ENCODE measurements at regions not wholly inside any gene's neighbourhood (a gene's known extent, or its start where the extent isn't known, plus 50 kb on each side); places are given as distances from the start of the nearest gene placed in this dataset.

DNA sequence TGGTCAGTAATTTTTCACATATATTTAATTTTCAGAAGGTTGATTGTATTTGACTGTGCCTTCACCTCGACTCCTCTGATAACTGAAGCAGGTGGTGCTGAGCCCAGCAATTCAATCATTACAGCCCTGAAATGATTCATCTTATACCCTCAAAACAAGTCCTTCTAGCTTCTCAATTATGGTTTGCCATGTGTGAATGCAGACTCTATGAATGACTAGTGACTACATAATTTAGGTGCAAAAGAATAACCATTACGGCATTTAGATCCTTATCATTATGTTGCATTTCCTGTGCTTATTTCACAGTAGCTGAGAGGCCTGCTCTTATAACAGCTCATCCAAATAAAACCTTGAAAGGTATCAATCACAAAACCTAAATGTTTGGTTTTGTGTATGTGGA is 54.0 kb upstream of the COL11A1 start:
- DNase-seq (ENCODE audit: low spot score in 2 of 2), result no peak
- 54 to 64% methylated on average over 2 of the region's 2 CpGs for WGBS, 2 donors
- Histone ChIP-seq H3K27ac (no peak overlapping the region), H3K36me3 (no peaks in the 10 kb centered on the region), H3K4me1 (no peaks in the 10 kb centered on the region), H3K27me3 (no peaks in the 10 kb centered on the region), H3K4me3 (no peak overlapping the region), H3K9me3 (no peaks in the 10 kb centered on the region)
- no peak for TF ChIP-seq POLR2A (IDR thresholded peaks at IDR 0.05)
- TF ChIP-seq, protein P1, sequence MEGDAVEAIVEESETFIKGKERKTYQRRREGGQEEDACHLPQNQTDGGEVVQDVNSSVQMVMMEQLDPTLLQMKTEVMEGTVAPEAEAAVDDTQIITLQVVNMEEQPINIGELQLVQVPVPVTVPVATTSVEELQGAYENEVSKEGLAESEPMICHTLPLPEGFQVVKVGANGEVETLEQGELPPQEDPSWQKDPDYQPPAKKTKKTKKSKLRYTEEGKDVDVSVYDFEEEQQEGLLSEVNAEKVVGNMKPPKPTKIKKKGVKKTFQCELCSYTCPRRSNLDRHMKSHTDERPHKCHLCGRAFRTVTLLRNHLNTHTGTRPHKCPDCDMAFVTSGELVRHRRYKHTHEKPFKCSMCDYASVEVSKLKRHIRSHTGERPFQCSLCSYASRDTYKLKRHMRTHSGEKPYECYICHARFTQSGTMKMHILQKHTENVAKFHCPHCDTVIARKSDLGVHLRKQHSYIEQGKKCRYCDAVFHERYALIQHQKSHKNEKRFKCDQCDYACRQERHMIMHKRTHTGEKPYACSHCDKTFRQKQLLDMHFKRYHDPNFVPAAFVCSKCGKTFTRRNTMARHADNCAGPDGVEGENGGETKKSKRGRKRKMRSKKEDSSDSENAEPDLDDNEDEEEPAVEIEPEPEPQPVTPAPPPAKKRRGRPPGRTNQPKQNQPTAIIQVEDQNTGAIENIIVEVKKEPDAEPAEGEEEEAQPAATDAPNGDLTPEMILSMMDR (IDR thresholded peaks at IDR 0.05), result no peak
- TF ChIP-seq EP300 (IDR thresholded peaks at IDR 0.05), result no peak

DNA sequence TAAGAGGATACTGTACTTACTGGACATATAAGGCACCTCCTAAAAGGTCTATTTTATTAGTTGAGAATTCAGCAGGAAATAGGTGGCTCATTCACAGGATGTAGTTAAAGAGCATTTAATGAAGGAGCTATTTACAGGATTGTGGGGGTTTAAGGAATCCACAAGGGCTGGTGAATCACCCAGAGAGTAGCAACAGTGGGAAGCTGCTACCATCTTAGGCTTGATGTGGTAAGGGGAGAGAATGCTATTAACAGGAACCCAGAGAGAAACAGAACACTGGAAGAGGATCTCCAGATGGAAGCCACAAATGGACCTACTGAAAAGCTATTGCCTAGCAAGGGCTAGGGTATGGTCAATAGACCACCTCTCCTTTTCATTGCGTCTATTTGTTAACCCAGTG is 52.0 kb upstream of the COL11A1 start:
- Histone ChIP-seq H3K9me3 (no peaks in the 10 kb centered on the region), H3K27ac (no peak overlapping the region), H3K4me3 (no peak overlapping the region), H3K27me3 (no peaks in the 10 kb centered on the region), H3K4me1 (no peaks in the 10 kb centered on the region), H3K36me3 (no peaks in the 10 kb centered on the region)
- WGBS, 2 donors, result 90 to 100% methylated on average over 1 of the region's 1 CpG
- no peak for DNase-seq (ENCODE audit: low spot score in 2 of 2)
- TF ChIP-seq EP300 (IDR thresholded peaks at IDR 0.05), result no peak
- TF ChIP-seq, protein P1 (IDR thresholded peaks at IDR 0.05), result no peak
- no peak for TF ChIP-seq POLR2A (IDR thresholded peaks at IDR 0.05)

All from tibial nerve (tissue), 4 donors.